Stimulated activated naive CD8-positive, alpha-beta T cell treated with anti-CD3 and anti-CD28 coated beads, Interleukin-15, amount 100 ng/mL, for 72 hours (primary cell): ENCODE measurements at regions not wholly inside any gene's neighbourhood (a gene's known extent, or its start where the extent isn't known, plus 50 kb on each side); places are given as distances from the start of the nearest gene placed in this dataset.

Source experiments
- ATAC-seq: fragments of 150-1000 bp; cut with Tn5 transposase; 2 replicates; pipeline ENCODE4 v1.10.0; 2021; ENCODE audit warnings: mild to moderate bottlenecking, moderate library complexity
- DNase-seq, 2 donors: peaks; one replicate each; pipeline ENCODE4 v3.0.0; 2021 to 2022
- H3K27ac Mint-ChIP-seq, 2 donors: one replicate each; pipeline ENCODE4 v1.8.0; 2022; ENCODE audit warnings: mild to moderate bottlenecking in 2 of 2, mixed read lengths in 2 of 2, moderate library complexity in 2 of 2
- H3K27me3 Mint-ChIP-seq: one replicate; pipeline ENCODE4 v1.8.0; 2022; ENCODE audit warnings: mixed read lengths
- H3K4me1 Mint-ChIP-seq: one replicate; pipeline ENCODE4 v1.8.0; 2022; ENCODE audit warnings: mild to moderate bottlenecking, mixed read lengths
- H3K4me3 Mint-ChIP-seq, 2 donors: one replicate each; pipeline ENCODE4 v1.8.0; 2022; ENCODE audit warnings: mild to moderate bottlenecking in 2 of 2, mixed read lengths in 2 of 2, moderate library complexity in 1 of 2
- H3K9me3 Mint-ChIP-seq, 2 donors: one replicate each; pipeline ENCODE4 v1.8.0; 2022; ENCODE audit warnings: mixed read lengths in 2 of 2

GRCh38 chr5:5645891-5646290 lies 223.4 kb downstream of the ICE1 start:
- Mint-ChIP-seq H3K9me3 (peaks cover 0 to 7% of the 10 kb centered on the region in 2 donors), H3K27ac (no peak overlapping the region), H3K27me3 (no peaks in the 10 kb centered on the region), H3K4me3 (no peak overlapping the region), H3K4me1 (no peaks in the 10 kb centered on the region)
- ATAC-seq (no peak), DNase-seq (no peak)

DNA sequence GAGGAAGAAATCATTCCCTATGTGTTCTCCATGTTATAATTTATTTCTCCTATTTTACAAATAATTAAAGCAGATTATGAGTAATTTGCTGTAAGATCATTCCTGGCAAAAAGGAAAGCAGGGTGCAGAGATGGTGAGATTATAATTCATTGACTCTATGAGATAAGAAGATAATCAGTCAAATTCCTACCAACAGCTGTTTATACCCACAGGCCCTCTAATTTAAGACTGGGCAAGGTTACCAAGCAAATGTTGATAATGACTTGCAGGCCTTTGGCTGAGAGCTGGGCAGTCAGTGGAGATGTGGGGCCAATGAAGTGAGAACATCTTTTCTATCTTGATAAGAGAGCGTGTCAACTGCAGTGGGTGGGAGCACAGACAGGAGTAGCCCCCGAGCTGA lies 222.7 kb downstream of the ICE1 start:
- Mint-ChIP-seq H3K27ac (no peak overlapping the region), H3K4me3 (no peak overlapping the region), H3K4me1 (no peaks in the 10 kb centered on the region), H3K27me3 (no peaks in the 10 kb centered on the region), H3K9me3 (peaks cover 0 to 7% of the 10 kb centered on the region in 2 donors)
- DNase-seq (no peak), ATAC-seq (no peak)

DNA sequence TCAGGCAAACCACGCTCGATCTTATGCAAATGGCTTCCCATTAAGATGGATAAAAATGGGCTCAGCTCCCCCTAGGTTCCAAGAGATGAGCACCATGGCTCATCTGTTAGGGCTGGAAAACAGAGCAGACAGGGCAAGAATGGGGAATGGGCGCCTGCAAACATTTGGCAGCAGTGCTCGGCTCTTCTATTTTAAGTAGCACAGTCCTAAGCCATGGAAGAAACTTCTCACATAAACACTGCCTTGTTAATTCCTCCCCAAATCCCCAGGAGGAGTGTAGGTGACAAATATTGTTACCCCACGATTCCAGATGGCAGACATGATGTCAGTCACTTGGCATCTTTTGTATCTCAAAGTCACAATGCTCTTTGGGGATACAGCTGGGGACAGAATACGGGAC lies 221.8 kb downstream of the ICE1 start:
- Mint-ChIP-seq H3K27ac (no peak overlapping the region), H3K4me1 (no peaks in the 10 kb centered on the region), H3K27me3 (no peaks in the 10 kb centered on the region), H3K9me3 (peaks cover 0 to 7% of the 10 kb centered on the region in 2 donors), H3K4me3 (no peak overlapping the region)
- no peak for DNase-seq
- ATAC-seq = no peak

DNA sequence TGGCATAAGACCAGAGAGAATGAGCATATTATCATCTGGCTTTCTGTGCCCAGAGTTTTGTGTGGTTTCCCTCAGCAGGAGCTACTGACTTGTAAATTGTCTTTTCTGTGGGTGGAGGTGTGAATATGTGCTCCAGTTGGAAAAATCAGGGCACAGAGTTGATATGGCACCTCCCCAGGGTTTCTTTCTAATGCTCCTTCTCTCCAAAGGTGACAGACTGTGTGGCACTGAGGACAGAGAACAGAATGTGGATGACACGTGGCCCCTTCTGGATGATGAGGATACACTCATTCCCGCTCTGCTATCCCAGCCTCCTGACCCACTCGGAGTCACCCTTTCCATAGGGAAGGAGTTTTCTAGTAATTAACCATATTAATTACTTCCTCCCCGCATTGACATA lies 221.0 kb downstream of the ICE1 start:
- Mint-ChIP-seq H3K9me3 (no peaks in the 10 kb centered on the region), H3K4me1 (no peaks in the 10 kb centered on the region), H3K27me3 (no peaks in the 10 kb centered on the region), H3K27ac (no peak overlapping the region), H3K4me3 (no peak overlapping the region)
- no peak for DNase-seq
- ATAC-seq = no peak

DNA sequence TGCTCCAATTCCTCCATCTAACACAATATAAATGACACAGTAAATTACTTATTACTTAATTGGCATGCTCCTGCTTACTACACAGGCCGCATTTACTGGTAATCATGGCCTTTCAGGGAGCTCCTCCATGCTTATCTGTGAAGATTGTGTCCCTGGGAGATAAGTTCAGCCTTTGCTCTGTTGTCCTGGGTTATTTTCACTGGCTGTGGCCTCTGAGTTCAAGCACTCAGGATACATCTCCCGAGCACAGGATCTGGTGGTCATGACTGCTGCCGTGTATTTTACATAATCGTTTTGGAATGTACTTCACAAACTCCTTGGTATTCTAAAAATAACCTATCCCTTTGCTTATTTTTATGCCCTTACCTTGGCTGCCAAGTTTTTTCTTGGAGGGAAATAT lies 215.7 kb downstream of the ICE1 start:
- DNase-seq = no peak
- no peak overlapping the region for H3K27ac Mint-ChIP-seq
- no peak overlapping the region for H3K4me3 Mint-ChIP-seq
- H3K27me3 Mint-ChIP-seq = peaks cover 5% of the 10 kb centered on the region
- H3K9me3 Mint-ChIP-seq = no peaks in the 10 kb centered on the region
- no peaks in the 10 kb centered on the region for H3K4me1 Mint-ChIP-seq
- ATAC-seq = no peak

GRCh38 chr5:5637173-5637572 lies 214.7 kb downstream of the ICE1 start:
- no peak overlapping the region for H3K4me3 Mint-ChIP-seq
- ATAC-seq (no peak), DNase-seq (no peak)
- H3K27ac Mint-ChIP-seq = no peak overlapping the region
- peaks cover 5% of the 10 kb centered on the region for H3K27me3 Mint-ChIP-seq
- no peaks in the 10 kb centered on the region for H3K4me1 Mint-ChIP-seq
- no peaks in the 10 kb centered on the region for H3K9me3 Mint-ChIP-seq

DNA sequence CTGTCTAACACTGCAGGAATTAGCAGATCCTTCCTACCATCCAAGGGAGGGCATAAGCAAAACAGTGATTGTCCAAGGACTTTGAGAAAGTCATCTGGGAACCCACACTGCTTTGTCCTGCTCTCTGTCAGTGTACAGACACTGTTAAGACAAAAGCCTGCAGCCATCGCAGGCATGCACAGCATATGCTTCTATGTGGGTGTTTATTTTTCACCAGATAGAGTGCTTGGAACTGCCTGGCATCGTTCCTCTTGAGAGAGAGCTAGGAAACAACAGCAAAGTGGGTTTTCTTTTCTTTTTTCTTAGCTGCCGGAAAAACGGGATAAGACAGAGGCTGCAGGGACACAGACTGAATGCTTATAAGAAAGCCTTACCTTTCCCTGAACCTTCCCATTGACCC lies 212.3 kb downstream of the ICE1 start:
- Mint-ChIP-seq H3K4me3 (no peak overlapping the region), H3K9me3 (no peaks in the 10 kb centered on the region), H3K4me1 (no peaks in the 10 kb centered on the region), H3K27me3 (peaks cover 5% of the 10 kb centered on the region), H3K27ac (no peak overlapping the region)
- ATAC-seq (no peak), DNase-seq (no peak)

DNA sequence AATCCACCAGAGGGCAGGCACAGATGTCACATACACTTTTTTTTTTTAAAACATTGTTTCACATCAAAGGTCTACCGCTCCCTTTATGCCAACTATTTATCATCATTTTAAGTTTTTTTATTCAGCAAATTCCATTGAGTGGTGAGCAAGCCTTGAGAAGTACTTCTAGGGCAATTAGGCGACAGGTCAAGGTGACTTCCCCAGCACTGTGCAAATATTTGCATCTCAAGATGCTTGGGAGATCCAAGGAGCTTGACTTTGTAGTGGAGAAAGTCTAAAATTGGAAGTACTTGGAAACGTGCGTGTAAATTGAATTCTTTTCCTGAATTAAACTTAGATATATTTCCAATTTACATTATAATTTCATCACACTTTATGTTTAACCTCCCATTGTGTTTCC lies 211.1 kb downstream of the ICE1 start:
- DNase-seq (no peak), ATAC-seq (no peak)
- Mint-ChIP-seq H3K9me3 (no peaks in the 10 kb centered on the region), H3K27ac (no peak overlapping the region), H3K4me1 (no peaks in the 10 kb centered on the region), H3K27me3 (peaks cover 5% of the 10 kb centered on the region), H3K4me3 (no peak overlapping the region)

DNA sequence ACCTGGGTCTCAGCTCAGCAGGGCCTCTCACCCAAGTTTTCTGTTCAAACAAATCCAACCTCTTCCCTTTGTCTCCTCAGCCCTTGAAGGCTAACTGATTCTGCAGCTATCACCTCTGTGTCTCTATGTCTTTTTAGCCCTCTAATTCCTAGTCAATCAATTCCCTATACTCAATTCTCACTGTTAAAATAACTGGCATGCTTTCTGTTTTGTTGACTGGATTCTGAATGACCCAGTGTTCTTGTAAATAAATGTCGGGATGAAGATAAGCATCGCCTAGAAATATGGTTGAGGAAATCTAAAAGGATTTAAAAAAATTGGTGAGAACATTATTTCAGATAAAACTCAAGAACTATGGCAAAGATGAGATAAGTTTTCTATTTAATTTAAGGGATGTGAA lies 210.2 kb downstream of the ICE1 start:
- Mint-ChIP-seq H3K27ac (no peak overlapping the region), H3K4me1 (no peaks in the 10 kb centered on the region), H3K27me3 (peaks cover 5% of the 10 kb centered on the region), H3K9me3 (no peaks in the 10 kb centered on the region), H3K4me3 (no peak overlapping the region)
- ATAC-seq (no peak), DNase-seq (no peak)

- Mint-ChIP-seq H3K4me3 (no peak overlapping the region), H3K4me1 (no peaks in the 10 kb centered on the region), H3K27ac (no peak overlapping the region), H3K9me3 (peaks cover 3 to 7% of the 10 kb centered on the region in 2 donors), H3K27me3 (no peaks in the 10 kb centered on the region)
- DNase-seq (no peak), ATAC-seq (no peak)
These were observed 207.1 kb downstream of the ICE1 start for GRCh38 chr5:5629607-5629978.

DNA sequence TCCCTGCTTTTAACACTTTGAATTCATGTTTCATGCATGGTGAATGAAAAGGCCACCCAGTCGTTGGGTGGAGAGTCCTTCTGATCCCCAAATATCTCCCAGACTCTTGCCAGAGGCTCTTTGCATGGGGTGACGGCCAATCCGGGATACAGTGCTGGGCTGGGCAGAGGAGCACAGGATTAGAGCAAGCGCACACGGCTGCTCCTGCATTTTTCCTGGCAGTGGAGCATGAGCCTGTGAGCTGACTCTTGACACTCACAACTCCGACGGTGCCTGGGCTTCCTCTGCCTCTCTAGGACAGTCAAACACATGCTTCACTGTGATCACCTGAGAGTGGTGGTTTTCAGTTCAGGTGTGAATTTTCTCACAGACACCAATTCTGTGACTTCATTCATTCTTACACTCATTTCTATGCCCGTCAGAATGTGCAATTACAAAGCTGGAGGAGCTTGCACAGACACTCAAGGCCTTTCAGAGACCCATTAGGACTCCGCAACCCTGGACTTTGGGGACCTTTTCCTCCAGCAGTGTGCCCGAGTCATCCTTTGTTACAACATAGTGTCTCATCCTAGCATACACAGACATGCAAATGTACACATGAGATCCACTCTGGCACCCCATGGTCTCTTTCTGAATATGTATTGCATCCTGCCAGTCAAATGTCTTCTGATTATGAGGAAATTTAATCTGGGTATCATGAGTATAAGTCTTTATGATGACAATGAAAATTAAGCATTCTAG lies 206.6 kb downstream of the ICE1 start:
- no peaks in the 10 kb centered on the region for H3K4me1 Mint-ChIP-seq
- peak overlapping the region in 1 of 2 donors; percentile 38 for H3K27ac Mint-ChIP-seq
- H3K27me3 Mint-ChIP-seq = peaks cover 5% of the 10 kb centered on the region
- no peak for DNase-seq
- no peak for ATAC-seq
- peaks cover 8 to 12% of the 10 kb centered on the region in 2 donors for H3K9me3 Mint-ChIP-seq
- H3K4me3 Mint-ChIP-seq = no peak overlapping the region

GRCh38 chr5:5626412-5626811 lies 203.9 kb downstream of the ICE1 start:
- H3K27me3 Mint-ChIP-seq = peaks cover 7% of the 10 kb centered on the region
- no peak for ATAC-seq
- H3K4me1 Mint-ChIP-seq = no peaks in the 10 kb centered on the region
- peaks cover 28 to 38% of the 10 kb centered on the region in 2 donors for H3K9me3 Mint-ChIP-seq
- H3K27ac Mint-ChIP-seq = no peak overlapping the region
- H3K4me3 Mint-ChIP-seq = no peak overlapping the region
- DNase-seq = no peak

DNA sequence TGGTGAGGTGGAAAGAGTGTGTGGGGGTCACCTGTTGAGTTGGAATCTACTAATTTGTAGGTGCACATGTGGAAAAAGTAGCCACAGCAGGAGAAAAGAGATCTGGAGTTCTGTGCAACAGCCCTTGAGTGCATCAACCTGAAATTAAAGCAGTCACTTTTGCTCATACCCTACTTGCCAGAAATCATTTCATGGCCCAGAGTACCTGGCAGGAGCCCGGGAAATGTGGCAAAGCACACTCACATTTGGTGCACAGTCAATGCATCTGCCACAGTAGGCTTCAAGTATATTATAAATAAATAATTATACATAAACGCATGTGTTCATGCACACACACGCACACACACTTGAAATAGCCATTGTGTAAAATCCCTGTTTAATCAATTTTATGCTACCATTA lies 203.0 kb downstream of the ICE1 start:
- peaks cover 7% of the 10 kb centered on the region for H3K27me3 Mint-ChIP-seq
- DNase-seq (no peak), ATAC-seq (no peak)
- H3K4me3 Mint-ChIP-seq = no peak overlapping the region
- H3K9me3 Mint-ChIP-seq = peaks cover 28 to 41% of the 10 kb centered on the region in 2 donors
- no peaks in the 10 kb centered on the region for H3K4me1 Mint-ChIP-seq
- no peak overlapping the region for H3K27ac Mint-ChIP-seq

GRCh38 chr5:5623397-5623796 lies 200.9 kb downstream of the ICE1 start:
- no peak overlapping the region for H3K27ac Mint-ChIP-seq
- ATAC-seq (no peak), DNase-seq (no peak)
- peaks cover 28 to 41% of the 10 kb centered on the region in 2 donors for H3K9me3 Mint-ChIP-seq
- no peaks in the 10 kb centered on the region for H3K4me1 Mint-ChIP-seq
- peaks cover 7% of the 10 kb centered on the region for H3K27me3 Mint-ChIP-seq
- H3K4me3 Mint-ChIP-seq = no peak overlapping the region

GRCh38 chr5:5622806-5623205 lies 200.3 kb downstream of the ICE1 start:
- H3K4me1 Mint-ChIP-seq = no peaks in the 10 kb centered on the region
- H3K27ac Mint-ChIP-seq = no peak overlapping the region
- peaks cover 7% of the 10 kb centered on the region for H3K27me3 Mint-ChIP-seq
- no peak for ATAC-seq
- H3K9me3 Mint-ChIP-seq = peaks cover 28 to 41% of the 10 kb centered on the region in 2 donors
- DNase-seq = no peak
- H3K4me3 Mint-ChIP-seq = no peak overlapping the region

GRCh38 chr5:5619546-5619945 lies 197.1 kb downstream of the ICE1 start:
- DNase-seq (no peak), ATAC-seq (no peak)
- Mint-ChIP-seq H3K27ac (no peak overlapping the region), H3K4me1 (no peaks in the 10 kb centered on the region), H3K4me3 (no peak overlapping the region), H3K27me3 (peaks cover 19% of the 10 kb centered on the region), H3K9me3 (peaks cover 25 to 34% of the 10 kb centered on the region in 2 donors)

DNA sequence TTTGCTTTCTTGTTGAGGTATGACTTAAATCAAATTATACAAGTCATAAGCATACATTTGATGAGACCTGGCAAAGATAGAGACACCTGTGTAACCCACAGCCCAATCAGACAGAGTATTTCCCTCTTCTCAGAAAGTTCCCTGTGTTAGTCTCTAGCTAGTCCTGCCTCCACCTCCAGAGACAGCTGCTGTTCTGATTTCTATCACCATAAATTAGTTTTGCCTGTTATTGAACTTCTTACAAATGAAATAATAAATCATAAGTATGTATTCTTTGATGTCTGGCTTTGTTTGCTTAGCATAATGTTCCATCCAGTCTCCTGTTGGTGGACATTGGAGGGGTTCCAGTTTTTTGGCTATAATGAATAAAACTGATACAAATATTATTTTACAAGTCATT lies 194.5 kb downstream of the ICE1 start:
- Mint-ChIP-seq H3K4me3 (no peak overlapping the region), H3K27me3 (peaks cover 12% of the 10 kb centered on the region), H3K27ac (no peak overlapping the region), H3K9me3 (peaks cover 2 to 9% of the 10 kb centered on the region in 2 donors), H3K4me1 (no peaks in the 10 kb centered on the region)
- DNase-seq (no peak), ATAC-seq (no peak)
